ENCODE measurements at regions not wholly inside any gene's neighbourhood (a gene's known extent, or its start where the extent isn't known, plus 50 kb on each side); places are given as distances from the start of the nearest gene placed in this dataset.

DNA sequence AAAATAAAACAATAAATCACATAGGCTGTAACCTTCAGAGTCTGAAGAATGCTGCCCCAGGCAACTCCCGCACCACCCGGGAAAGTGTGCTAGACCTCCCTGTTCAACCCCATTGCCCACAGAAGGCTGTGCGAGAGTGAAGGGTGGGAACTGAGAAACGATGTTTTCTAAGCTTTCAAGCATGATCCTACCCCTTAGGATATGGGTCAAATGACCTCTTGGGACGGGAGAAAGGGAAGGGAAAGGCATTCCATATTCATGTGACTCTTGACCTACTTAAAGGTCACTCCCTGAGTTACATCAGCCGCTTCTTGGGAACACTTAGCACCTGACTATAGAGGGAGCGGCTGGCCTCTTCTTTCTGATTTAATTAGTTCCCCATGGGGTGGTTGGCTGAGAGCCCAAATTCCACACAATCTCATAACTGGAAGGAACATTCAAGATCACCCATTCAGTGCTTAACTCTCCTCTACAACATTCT, 114.7 kb upstream of the SLC24A5 start:
- TF ChIP-seq EGR1 (IDR thresholded peaks at IDR 0.05; ENCODE audit: borderline replicate concordance, low read depth, low read length) (no peak), ASH2L (IDR thresholded peaks at IDR 0.05; ENCODE audit: low read length) (no peak), HDAC6 (IDR thresholded peaks at IDR 0.05; ENCODE audit: low read depth, low read length) (no peak)
- TF ChIP-seq, protein P1, sequence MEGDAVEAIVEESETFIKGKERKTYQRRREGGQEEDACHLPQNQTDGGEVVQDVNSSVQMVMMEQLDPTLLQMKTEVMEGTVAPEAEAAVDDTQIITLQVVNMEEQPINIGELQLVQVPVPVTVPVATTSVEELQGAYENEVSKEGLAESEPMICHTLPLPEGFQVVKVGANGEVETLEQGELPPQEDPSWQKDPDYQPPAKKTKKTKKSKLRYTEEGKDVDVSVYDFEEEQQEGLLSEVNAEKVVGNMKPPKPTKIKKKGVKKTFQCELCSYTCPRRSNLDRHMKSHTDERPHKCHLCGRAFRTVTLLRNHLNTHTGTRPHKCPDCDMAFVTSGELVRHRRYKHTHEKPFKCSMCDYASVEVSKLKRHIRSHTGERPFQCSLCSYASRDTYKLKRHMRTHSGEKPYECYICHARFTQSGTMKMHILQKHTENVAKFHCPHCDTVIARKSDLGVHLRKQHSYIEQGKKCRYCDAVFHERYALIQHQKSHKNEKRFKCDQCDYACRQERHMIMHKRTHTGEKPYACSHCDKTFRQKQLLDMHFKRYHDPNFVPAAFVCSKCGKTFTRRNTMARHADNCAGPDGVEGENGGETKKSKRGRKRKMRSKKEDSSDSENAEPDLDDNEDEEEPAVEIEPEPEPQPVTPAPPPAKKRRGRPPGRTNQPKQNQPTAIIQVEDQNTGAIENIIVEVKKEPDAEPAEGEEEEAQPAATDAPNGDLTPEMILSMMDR (IDR thresholded peaks at IDR 0.05; ENCODE audit: control extremely low read depth in 1 of 3, insufficient read depth in 1 of 3, low read depth in 1 of 3, low read length in 3 of 3): no peak
- TF ChIP-seq, protein P2, sequence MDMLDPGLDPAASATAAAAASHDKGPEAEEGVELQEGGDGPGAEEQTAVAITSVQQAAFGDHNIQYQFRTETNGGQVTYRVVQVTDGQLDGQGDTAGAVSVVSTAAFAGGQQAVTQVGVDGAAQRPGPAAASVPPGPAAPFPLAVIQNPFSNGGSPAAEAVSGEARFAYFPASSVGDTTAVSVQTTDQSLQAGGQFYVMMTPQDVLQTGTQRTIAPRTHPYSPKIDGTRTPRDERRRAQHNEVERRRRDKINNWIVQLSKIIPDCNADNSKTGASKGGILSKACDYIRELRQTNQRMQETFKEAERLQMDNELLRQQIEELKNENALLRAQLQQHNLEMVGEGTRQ (IDR thresholded peaks at IDR 0.05; ENCODE audit: low read length): no peak
